CMK (cell line): ENCODE measurements at regions not wholly inside any gene's neighbourhood (a gene's known extent, or its start where the extent isn't known, plus 50 kb on each side); places are given as distances from the start of the nearest gene placed in this dataset.
"Not testable (repeated sequence)": the region's sequence is repeated elsewhere in the genome, so short reads cannot be mapped to it uniquely, and the experiment has no call there.

Experiments used
- DNase-seq: peaks from one replicate; pipeline ENCODE4 v3.0.0-alpha.2; 2010; ENCODE audit warnings: low read depth

DNA sequence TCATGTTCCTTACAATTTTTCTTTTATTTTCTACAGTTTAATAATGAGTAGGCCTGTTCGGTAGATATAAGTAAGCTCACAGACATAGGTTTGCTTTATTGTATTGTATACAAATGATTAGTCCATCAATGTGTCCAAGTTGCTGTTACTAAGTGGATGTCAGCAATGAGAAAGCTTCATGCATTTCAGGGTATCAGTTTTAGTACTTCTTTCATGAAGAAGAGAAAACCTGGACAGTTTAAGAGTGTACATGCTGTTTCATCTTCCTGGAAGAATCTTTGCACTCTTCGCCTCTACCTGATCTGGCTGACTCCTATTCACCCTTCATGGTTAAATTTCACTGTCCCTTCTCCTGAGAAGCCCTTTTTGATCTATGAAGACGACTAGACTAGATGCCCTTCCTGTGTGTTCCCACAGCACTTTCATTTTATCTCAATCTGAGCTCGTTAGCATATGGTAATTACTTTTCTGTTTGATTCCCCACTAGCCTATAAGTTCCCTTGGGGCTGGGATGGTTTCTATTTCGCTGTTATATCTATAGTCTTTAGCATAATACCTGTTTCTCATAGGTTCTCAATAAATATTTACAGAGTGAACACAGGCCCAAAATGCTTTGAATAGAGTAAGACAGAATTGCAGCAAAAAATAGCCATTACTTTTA lies 70.7 kb downstream of the CETN3 start:
- DNase-seq = no peak

DNA sequence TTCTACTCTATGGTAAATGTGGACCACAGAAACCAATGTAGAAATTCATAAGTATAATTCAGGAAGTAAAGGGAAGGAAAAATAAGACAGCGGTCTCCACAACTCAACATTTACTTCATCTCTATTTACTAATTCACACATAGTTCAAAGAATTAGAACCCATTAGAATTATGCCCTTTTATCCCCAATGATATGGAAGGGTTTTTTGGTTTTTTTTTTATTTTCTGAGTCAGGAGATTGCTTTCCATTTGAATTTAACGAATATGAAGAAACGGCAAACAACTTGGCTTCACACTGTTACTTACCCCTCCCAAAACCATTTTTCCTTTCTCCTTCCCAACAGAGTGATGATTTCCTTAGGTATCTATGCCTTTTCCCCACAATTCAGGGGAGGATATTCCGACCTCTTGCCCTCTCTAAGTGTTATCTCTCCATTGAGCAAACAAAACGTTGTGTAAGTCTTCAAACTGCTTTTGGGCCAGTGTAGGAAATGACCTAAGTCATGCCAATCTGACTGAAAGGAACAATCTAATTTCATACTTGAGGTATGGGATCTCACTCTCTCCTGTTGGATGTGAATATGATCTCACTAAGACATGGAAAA lies 72.0 kb downstream of the CETN3 start:
- no peak for DNase-seq

GRCh38 chr5:90336752-90337151 lies 72.8 kb downstream of the CETN3 start:
- no peak for DNase-seq

- no peak for DNase-seq
Measured at GRCh38 chr5:90334741-90335140, 74.8 kb downstream of the CETN3 start.

DNA sequence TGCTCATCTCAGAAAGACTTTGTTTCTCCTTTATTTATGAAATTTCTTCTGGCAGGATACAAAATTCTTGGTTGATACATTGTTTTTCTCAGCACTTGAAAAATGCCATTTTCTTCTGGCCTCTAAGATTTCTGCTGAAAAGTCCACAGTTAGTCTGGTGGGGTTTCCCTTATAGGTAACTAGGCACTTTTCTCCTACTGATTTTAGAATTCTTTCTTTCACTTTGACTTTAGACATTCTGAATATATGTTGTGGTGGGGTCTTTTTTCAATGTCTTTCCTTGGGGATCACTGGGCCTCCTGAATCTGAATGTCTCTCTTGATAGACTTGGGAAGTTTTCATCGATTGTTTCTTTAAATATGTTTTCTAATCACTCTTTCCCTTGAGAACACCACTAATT lies 79.6 kb downstream of the CETN3 start:
- DNase-seq = no peak

- DNase-seq = no peak
Measured at GRCh38 chr5:90326995-90327394, 82.6 kb downstream of the CETN3 start.

DNA sequence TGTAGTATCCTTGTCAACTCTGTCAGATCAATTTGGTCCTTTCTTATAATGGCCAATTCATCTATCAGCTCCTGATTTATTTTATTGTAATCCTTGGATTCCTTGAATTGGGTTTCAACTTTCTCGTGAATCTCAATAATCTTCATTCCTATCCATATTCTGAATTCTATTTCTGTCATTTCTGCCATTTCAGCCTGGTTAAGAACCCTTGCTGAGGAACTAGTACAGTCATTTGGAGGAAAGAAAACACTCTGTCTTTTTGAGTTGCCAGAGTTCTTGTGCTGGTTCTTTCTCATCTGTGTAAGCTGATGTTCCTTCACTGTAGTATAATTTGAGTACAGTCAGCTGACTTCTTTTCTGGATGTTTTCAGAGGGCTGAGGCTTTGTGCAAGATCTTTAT lies 84.5 kb downstream of the CETN3 start:
- DNase-seq = no peak

- not testable (repeated sequence) for DNase-seq
Measured at GRCh38 chr5:90320348-90320747, 89.2 kb downstream of the CETN3 start.

GRCh38 chr5:90312027-90312426 lies 97.5 kb downstream of the CETN3 start:
- no peak for DNase-seq

GRCh38 chr5:90311401-90311800 lies 98.2 kb downstream of the CETN3 start:
- DNase-seq = no peak

DNA sequence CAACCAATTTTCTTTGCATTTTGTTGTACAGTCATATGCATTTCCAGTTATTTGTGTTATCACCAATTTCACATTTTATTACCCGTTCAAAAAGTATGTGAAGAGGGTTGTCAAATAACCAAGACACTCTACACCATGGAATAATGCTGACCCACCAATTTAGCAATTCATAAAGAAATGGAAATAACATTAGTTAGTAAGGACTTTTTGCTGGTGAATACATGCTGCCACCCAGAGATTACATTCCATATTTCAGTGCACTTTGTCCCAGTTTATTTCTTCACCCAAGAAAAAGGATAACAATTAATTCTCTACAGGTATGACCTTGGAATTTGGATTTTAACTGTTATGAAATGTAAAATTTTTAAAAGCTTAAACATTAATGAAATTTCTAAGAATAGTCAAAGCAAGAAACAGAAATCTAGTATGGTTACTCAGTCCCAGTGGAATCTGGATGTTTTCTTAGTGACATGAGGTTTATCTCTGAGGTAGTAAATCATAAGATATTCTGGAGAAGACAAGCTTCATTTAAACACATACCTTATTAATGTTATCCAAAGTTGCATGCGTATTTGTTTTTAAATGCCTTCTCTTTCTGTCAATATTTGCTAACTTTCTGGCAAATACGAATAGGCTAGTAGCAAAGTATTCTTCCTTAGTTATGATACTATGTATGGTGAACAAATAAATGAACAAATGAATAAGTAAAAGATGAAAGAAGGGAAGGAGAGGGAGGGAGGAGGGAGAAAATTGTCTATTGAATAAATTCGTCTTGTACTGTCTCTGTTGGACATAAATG lies 100.6 kb downstream of the CETN3 start:
- DNase-seq = no peak

DNA sequence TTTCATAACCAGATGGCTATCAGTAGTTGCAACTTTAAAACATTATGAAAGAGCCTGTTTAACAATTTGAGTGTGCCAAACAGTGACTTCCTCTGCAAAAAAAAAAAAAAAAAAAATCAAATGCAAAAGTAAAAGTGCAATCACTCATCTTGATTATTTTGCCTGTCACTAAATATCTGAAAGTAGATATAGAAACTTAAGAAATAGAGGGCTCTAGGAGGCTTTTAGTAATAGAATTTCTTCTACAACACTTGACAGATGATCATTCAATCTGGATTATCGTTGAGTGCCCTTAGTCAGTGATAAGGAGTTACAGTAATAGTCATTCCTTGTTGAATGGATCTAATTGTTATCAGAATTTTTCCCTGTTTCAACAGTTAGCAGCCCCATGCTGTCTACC lies 101.8 kb downstream of the CETN3 start:
- DNase-seq = no peak

DNA sequence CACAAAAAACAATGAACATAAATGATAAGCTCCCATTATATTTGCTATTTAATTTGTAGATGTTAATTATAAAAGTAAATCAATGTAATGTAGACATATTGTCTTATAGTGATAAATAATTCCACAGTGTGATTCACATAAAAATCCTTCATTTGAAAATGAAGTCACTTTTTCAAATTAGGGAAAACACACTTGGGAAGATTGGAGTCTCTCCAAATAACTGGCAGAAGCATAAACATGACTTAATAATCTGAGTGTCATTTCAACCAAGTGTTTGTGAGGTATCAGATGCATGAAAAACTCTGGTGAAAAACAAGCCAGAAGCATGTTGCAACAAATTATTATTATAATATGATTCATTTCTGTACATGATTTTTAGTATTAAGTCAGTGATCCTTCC lies 102.2 kb downstream of the CETN3 start:
- DNase-seq = no peak

- no peak for DNase-seq
Measured at GRCh38 chr5:90306613-90307012, 102.9 kb downstream of the CETN3 start.

- no peak for DNase-seq
Measured at GRCh38 chr5:90305041-90305720, 104.4 kb downstream of the CETN3 start.

- no peak for DNase-seq
Measured at GRCh38 chr5:90301248-90301647, 108.3 kb downstream of the CETN3 start.

DNA sequence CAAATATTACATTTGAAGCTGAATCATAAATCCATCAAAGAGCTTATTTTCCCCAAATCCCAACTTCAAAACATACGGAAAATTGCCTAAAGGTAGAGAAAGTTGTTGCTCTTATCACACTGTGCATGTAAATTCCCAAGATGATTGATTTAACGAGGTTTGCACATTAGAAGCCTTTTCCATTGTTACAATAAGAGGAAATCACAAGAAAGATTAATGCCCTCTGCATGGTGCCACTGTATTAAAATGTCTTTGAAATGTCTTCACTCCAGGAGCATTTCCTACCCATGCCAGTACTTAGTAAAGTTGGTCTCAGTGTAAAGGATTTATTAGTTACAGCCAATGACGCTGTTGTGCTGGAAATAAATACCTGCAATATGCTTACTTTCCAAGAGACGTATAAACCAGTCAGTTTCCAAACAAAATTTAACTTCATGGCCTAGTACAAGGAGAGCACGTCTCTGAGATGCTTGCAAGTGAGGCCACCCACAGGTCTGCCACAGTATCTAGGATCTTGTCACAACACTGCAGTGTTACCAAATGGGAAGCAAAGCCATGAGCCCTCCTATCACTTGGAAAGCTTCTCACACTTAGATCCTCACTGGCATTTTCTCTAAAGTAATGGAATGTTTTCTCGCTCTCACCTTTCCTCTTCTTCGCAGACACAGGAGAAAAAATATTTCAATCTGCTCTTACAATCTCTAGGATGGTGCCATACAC lies 112.4 kb downstream of the CETN3 start:
- no peak for DNase-seq

DNA sequence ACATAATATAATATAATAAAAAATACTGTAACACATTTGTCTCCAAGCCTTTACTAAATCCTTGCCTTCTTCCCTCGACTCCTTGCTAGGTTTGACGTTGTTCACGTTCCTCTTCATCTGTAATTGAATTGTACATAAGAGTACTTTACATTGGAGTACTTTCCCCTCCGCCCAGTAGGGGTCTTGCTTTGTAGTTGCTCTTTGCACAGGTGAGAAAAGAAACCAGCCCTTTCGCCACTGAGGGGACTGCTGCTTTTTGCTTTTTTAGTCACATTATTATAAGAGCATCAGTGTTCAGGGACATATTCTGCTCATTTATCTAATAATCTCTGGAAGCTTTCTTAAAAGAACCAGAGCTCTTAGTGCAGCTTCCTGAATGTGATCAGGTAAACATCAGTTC lies 115.0 kb downstream of the CETN3 start:
- no peak for DNase-seq

GRCh38 chr5:90293931-90294330 lies 115.6 kb downstream of the CETN3 start:
- DNase-seq = no peak

DNA sequence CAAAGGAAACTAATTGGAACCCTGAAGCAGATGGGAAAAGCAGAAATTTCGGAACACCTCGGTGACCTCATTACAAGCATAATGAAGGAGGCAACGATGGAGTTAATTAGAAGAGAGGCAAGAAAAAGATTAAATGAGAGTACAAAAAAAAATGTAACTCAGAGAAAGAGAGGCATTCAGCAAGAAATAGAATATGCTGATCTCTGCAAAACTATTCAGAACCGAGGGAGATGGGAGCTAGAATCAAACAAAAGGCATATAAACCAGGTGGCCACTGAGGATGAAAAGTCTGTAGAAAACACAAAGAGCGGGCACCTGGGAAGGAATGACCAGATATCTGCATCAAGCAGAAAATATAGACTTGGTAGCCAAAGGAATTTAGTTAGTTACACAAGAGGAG lies 118.9 kb downstream of the CETN3 start:
- no peak for DNase-seq

- no peak for DNase-seq
Measured at GRCh38 chr5:90289837-90290236, 119.7 kb downstream of the CETN3 start.

DNA sequence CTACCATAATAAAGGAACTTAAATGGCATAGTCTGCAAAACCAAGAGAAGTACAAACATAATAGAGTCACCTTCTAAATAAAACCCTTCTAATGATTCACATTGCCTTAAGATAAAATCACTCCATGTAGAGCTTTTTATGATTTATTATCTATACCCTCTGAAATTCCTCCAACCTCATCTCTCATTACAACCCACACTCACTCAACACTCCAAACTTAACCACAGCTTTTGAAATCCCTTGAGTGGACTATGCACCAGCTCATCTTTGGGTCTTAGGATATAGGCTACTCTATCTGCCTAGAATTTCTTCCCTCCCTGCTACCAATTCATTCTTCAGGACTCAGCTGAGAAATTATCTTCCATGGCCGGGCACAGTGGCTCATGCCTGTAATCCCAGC lies 122.5 kb downstream of the CETN3 start:
- DNase-seq = no peak
